Right ventricle myocardium superior (tissue), 1 donor: ENCODE measurements at regions not wholly inside any gene's neighbourhood (a gene's known extent, or its start where the extent isn't known, plus 50 kb on each side); places are given as distances from the start of the nearest gene placed in this dataset.

Source experiments
- ATAC-seq: fragments of 200-7000 bp; cut with Tn5 transposase; one replicate; pipeline ENCODE4 v1.9.1; 2020; ENCODE audit warnings: mild to moderate bottlenecking; ENCODE audit not compliant: poor library complexity
- DNase-seq: peaks from one replicate; pipeline ENCODE4 v3.0.0-alpha.2; 2020
- intact Hi-C: fragments of 100-400 bp; cut with DNase I; formaldehyde crosslinking; loops from one replicate; pipeline ENCODE4 v1.11.2; 2022
- donor health status: DM: no; HTN: yes; CAD: no; lungs with severe emphysema.

DNA sequence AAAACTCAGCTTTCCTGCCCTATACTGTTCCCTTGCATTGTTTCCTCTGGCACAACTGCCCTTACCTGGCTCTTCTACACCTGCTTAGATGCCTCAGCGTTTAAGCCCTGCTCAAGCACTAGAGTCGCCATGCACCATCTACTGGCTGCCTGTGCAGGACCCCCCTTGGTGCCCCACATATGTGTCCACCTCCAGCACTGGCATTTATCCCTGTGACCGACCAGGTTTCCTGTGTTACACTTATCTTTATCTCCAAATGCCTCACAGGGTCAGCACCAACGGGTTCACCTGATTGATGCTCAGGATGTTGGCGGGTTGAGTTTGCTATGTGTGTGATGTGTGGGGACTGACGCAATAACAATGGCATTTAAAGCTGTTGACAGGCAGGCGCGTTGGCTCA, 177.5 kb downstream of the TMEM18 start:
- DNase-seq, result no peak
- intact Hi-C loops, result no loop called here
- ATAC-seq, result no peak

DNA sequence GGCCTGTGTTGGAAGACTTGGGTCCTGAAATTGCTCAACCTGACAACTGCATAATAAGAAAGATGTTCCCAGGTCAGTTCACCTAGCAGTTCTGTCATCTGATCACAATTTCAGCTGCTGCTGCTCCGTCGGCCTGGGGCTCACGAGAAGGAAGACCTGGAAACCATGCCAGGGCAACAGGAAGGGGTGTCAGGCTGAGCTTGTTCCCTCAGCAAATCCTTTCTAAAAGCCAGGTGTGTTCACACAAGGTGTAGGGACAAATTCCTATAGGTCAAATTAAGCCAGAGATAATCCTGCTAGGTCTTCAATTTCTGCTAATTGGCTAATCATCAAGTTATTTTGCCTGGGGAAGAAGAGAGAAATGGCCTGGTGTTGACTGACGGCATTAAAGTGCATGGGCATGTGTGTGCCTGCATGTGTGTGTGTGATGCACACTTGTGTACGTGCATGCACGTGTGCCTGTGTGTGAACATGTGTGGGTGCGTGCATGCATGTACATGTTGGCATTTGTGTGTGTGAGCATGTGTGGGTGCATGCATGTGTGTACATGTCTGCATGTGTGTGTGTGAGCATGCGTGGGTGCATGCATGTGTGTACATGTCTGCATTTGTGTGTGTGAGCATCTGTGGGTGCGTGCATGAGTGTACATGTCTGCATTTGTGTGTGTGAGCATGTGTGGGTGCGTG, 178.6 kb downstream of the TMEM18 start:
- intact Hi-C loops, result no loop called here
- no peak for DNase-seq
- no peak for ATAC-seq

DNA sequence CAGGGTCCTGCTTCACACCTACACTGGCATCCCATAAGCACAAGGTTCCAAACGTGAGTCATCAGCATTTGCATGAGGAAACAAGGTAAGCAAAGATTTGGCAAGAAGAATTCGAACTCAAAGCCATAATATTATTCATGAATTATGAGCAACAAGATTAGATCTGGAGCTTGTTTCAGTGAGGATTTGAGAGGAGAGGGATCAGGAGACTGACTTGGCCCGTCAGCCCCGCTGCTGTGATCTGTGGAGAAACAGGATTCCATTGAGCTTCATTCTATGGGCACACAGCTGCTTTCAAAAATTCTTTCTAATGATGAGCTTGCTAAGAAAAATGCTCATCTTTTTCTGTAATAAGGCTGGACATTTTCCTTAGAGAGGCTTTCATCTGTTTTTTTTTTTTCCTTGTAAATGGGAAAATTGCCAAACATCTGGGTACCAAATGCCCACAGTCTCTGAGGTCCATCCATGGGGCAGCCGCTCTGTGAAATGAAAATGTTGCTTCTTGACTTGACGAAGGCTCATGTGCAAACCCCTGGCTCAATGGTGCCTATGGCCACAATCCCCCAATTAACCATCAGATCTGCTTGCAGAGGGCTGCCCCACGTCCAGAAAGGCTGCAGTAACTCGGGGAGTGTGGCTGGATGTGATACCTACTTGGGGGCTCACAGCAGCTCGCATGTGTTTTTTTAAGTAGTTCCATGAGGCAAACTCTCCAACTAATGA, 179.3 kb downstream of the TMEM18 start:
- DNase-seq (no peak), ATAC-seq (no peak)
- intact Hi-C loops, result no loop called here

DNA sequence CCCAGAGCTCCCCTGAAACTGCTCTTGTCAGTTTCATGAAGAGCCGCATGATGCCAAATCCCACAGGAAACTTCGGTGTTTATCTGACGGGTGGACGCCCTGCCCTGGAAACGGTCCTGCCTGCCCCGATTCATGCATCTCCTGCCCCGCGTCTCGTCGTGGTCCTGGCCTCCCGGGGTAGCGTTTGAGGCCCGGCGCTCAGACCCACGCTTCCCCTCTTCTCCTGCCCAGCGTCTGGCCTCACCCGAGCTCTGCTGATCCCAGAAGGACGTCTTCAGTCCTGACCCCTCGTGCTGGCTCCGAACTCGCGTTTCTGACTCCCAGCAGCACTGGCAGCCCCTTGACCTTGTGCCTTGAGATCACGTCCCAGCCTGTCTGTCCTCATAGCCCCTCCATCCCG, 180.5 kb downstream of the TMEM18 start:
- ATAC-seq (no peak), DNase-seq (no peak)
- intact Hi-C loops, result no loop called here

DNA sequence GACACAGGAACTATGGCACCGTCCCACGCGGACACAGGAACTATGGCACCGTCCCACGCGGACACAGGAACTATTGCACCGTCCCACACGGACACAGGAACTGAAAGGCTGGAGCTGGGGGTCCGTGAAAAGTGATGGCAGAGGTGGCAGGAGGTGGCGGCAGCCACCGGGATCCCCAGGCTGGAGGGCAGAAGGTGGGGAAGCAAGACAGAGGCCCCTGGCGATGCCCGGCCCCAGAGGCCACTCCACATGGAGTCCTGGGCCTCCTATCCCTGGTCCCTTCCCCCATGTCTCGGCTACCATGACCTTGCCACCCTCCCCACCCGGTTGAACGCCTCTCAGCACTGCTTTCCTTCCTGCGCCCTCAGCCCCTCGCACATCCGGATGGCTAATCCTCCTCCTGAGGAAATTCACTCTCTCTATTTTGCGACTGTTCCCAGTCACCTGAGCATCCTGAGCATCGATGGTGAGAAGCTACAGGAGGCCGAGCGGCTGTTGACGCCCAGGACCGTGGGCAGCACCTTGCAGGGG, 181.4 kb downstream of the TMEM18 start:
- no peak for DNase-seq
- intact Hi-C loops, result no loop called here
- ATAC-seq, result no peak

DNA sequence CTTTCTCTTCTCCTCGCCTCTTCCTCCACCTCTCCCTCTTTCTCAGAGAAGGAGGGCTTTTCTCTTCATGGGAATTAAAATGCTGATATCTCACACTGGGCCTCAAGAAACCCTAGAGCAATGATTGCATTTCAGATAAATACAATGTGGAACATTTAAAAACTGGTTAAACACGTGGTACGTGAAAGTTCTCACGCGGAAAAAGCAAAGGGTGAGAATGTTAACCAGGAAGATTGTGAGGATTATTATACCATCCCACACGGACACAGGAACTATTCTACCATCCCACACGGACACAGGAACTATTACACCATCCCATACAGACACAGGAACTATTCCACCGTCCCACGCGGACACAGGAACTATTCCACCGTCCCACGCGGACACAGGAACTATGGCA, 182.4 kb downstream of the TMEM18 start:
- intact Hi-C loops, result no loop called here
- ATAC-seq (no peak), DNase-seq (no peak)

DNA sequence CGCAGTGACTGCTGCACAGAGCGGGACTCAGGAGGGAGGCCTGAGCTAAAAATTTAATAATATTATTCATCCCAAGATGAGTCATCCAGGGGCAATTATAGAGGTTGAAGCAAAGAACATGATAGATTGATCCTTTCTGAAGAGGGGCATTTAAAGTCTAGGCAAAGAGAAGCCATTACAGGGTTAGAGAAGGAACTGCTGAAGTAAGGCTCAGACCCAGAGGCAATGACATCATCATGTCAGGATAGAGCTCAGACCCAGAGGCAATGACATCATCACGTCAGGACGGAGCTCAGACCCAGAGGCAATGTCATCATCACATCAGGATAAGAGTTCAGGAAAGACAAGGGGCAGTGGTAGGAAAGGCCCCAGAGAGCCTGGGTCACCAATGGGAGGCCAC, 184.0 kb downstream of the TMEM18 start:
- ATAC-seq, result no peak
- intact Hi-C loops, result no loop called here
- DNase-seq, result no peak

DNA sequence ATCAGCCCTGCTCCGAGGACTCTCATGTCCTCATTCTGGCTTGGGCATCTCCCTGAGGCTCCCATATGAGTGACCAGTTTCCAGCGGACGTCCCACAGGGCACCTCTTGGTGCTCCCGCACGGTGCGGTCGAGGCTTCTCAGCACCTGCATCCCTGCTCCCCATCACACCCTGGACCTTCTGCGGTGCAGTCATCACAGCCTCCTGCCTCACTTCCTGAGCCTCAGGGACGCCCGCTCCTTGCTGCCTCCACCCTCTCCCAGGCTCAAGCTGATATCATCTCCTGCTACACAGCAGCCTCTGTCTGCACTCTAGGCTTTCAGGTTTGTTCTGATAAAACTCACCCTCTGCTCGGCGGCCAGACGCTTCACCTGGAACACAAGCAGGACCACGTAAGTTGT, 185.0 kb downstream of the TMEM18 start:
- intact Hi-C loops, result no loop called here
- DNase-seq (no peak), ATAC-seq (no peak)

DNA sequence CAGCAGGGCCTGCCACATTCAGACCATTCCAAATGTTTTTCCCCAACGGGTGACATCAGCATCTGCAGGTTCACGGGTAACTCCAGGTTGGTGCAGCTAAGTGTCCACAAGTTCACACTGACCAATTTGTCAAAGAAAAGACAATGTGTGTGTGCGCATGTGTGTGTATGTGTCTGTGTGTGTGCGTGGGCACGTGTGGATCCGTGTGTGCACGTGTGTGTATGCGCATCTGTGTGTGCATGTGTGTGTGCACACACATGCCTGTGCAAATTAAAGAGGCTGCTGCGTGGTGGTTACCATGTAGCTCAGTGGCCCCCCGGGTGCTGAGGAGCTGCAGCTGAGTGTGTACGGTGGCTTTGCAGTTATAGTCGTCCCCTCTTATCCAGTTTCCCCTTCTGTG, 187.4 kb downstream of the TMEM18 start:
- intact Hi-C loops, result no loop called here
- ATAC-seq (no peak), DNase-seq (no peak)

DNA sequence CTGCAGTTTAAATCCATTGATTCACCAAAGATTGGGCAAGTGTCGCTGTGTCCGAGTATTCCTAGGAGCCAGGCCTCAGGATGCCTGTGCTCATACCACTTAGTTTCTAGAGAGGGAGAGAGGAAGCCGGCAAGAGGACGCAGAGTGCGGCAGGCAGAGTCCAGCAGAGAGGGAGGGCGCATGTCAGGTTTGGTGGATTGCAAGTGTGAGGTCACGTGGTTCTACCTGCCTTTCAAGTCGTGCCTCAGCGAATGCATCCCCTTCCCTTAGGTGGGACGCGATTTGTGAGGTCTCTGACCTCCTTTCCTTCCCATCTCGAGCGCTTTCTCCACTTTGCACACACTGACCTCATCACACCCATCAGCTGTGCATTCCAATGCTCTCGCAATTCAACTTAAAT, 188.1 kb downstream of the TMEM18 start:
- no peak for ATAC-seq
- DNase-seq, result no peak
- intact Hi-C loops, result no loop called here

DNA sequence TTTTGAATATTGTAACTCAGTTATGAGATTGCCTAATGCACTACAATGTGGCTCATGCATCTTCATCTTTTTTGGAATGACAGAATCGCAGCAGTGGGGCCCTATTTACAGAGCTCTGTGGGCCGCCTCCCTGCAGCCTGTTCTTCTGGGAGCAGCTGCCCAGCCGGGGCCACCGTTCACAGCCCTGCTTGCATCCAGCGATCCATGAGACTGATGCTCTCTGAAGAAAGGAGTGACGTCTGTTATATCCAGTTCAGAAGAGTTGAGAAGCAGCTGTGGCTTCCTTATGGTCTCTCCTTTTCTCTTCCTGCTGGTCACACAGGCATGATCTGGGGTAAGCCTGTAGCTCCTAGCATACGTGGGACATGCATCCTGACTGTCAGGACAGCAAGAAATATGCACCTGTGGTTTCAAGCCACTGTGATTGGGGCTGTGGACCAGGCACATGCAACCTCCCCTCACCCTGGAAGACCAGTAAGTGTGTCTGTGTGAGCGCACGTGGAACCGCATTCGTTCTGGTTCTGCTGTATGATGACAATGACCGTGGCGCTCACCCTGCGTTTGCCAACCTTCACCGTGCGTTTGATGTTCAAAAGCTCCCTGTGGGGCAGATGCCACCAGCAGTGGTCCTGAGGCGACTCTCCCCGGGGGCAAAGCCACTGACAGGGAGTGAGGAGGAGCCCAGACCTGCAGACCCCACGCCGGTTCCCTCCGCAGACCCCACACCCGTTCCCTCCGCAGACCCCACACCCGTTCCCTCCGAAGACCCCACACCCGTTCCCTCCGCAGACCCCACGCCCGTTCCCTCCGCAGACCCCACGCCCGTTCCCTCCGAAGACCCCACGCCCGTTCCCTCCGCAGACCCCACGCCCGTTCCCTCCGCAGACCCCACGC, 189.8 kb downstream of the TMEM18 start:
- DNase-seq (no peak), ATAC-seq (no peak)
- intact Hi-C loops, result no loop called here

DNA sequence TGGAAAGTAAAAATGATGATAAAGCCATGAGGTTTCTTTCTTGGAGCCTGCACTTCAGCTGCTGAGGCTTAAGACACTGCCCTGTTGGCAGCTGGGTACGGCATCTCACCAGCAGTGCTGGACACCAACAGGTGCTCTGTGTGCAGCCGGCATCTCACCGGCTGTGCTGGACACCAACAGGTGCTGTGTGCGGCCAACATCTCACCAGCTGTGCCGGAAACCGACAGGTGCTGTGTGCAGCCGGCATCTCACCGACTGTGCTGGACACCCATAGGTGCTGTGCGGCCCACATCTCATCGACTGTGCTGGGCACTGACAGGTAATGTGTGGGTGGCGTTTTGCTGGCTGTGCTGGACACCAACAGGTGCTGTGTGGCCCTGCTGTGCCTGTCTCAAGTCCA, 190.8 kb downstream of the TMEM18 start:
- no peak for ATAC-seq
- no peak for DNase-seq
- intact Hi-C loops, result no loop called here

DNA sequence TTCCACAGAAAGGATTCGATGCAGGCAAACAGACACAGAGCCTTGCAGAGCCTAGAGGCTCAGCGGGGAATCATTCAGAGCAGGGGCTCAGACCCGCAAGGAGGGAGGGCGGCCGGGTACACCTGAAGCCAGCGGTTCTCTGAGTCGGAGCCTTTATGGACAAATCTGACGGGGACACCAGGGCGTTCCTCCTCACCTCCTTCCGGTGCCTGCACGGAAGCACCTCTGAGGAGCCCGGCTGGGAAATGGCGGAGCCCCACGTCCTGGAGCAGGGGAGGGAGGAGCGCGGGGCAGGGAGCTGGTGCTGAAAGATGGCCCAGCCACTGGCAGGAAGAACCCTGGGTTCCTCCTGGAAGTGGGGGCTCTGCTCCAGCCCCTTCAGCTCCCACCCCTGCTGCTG, 193.5 kb upstream of the ALKAL2 start:
- DNase-seq, result no peak
- intact Hi-C loops, result no loop called here
- ATAC-seq, result no peak

DNA sequence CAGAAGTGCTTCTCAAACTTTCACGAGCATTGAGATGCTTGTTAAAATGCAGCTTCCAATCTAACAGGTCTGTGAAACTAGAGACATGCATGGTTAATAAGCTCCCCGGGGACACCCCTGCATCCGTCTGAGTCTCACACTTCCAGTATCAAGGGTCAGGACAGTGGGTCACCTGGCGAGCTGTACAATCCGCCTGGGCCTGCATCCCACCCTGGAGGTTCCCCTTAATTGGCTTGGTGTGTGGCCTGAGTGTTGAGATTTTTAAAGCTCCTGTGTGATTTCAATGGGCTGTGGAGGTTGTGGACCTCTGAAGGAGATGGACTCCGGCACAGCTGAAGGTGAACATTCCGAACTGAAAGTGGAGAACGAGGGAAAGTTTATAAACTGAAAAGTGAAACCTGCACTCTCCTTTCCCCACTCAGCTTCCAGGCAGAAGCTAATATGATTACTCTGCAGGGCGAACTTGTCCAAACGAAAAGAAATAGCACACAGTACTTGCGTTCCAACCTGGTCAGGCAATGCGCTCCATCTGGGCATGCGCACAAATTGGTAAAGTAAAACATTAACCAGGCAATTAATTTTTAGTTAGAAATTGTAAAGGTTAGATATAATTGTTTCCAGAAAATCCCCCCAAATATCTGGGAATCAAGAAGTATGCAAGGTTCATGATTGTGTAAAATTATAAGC, 191.7 kb upstream of the ALKAL2 start:
- DNase-seq, result no peak
- intact Hi-C loops, result no loop called here
- no peak for ATAC-seq

DNA sequence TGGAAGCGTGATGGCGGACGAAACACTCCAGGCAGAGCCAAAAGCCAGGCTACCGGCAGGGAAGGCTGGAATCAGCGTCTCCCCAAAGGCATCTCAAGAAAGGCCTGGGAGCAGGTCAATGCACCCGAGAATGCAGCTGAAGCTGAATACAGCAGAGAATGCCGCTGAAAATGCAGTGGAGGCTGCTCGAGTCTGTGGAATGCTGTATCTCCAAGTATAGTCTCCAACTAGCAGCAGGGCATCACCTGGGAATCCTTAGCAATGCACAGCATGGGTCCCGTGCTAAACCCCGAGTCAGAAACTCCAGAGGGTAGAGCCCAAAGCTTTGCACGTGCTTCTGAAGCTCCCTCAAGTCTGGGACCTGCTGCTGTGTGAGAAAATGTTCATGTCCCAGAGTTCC, 191.1 kb upstream of the ALKAL2 start:
- no peak for DNase-seq
- intact Hi-C loops, result no loop called here
- no peak for ATAC-seq

DNA sequence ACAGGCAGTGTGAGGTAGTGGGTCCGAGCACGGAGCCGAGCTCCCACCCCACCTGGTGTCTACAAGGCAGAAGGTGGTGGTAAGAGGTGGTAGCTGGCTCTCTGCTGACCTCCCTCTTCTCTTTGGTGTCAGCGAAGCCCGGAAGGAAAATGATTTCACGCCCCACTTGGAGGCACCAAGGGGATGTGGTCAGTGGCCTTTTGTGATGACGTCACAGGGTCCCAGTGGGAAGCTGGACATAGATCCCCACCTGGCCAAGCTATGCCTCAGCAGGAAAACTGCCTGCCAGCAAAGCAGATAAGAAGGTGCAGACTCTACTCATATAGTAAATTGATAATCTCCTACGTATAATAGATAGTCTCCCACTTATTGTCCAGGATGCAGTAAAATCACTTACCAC, 183.7 kb upstream of the ALKAL2 start:
- no peak for DNase-seq
- intact Hi-C loops, result no loop called here

DNA sequence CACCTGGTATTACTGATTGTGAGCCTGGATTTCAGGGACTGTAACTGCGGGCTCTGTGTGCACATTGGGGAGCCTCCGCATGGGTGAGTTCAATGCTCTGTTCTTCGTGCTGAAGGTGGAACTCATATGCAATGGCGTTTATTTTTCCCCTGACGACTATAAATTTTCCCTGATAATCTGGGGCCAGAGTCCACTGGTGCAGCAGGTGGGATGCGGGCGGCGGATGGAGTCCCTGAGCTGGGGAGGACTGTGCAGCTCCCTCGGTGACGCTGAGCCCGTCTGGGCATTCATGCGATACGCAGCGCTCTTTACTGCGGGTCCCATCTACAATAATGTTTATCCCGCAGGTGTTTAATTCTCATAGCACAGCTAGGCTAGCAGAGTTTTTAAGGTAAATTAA, 181.6 kb upstream of the ALKAL2 start:
- intact Hi-C loops, result no loop called here
- no peak for DNase-seq
- no peak for ATAC-seq

More for the DNA sequence above, 183.7 kb upstream of the ALKAL2 start:
- no peak for ATAC-seq

DNA sequence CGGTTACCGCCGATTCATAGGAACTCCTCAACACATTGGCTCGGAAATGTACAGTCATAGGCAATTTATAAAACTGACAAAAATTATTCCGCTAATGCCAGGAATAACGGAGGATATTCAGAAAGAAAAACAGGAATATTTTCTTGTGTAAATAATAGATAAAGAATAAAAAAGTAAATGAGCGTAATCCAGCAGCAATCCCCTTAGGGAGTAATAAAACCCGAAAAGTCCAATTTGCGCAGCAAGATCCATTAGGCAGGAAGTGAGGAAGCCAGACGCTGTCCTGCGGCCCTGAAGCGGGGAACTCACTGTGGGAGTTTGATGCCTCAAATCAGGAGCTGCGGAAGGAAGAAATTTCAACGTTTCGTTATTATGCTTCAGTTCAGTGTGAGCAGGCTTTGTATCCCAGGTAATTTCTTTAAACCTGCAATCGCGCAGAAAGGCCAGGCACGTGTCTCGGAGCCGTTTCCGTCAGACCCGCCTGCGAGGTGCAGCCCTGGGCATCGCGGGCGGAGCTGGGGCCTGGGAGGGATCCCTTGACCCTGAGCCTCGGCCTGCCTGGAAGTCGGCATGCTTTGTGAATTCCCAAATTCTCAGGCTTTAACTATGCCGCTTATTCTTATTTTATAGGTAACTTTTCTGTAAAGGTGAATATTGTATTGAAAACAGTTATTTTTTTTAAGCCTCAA, 180.9 kb upstream of the ALKAL2 start:
- no peak for DNase-seq
- no peak for ATAC-seq
- intact Hi-C loops, result no loop called here
